ENCODE measurements at regions not wholly inside any gene's neighbourhood (a gene's known extent, or its start where the extent isn't known, plus 50 kb on each side); places are given as distances from the start of the nearest gene placed in this dataset.

GRCh38 chr2:76312236-76312635, 601.5 kb upstream of the GCFC2 start:
- no peak overlapping the region for H3K4me3 ChIP-seq (ENCODE audit: low read length, poor library complexity, severe bottlenecking)
- no peaks in the 10 kb centered on the region for H3K79me2 ChIP-seq (ENCODE audit: insufficient read depth, low read length)
- no peak overlapping the region for H3K4me2 ChIP-seq (ENCODE audit: low read depth, low read length, poor library complexity, severe bottlenecking)
- H3K27me3 ChIP-seq (ENCODE audit: insufficient read depth, low read length, poor library complexity, severe bottlenecking), result no peaks in the 10 kb centered on the region
- H3K9me2 ChIP-seq (replicated peaks; ENCODE audit: low read depth, low read length), result no peaks in the 10 kb centered on the region
- H3F3A ChIP-seq (ENCODE audit: low read depth), result no peaks in the 10 kb centered on the region
- no peak overlapping the region for H2AFZ ChIP-seq (ENCODE audit: low read length)
- no peak overlapping the region for H3K9ac ChIP-seq (ENCODE audit: low read depth, low read length, poor library complexity, severe bottlenecking)
- H3K9me3 ChIP-seq (ENCODE audit: insufficient read depth, low read depth, low read length), result no peaks in the 10 kb centered on the region
- H4K20me1 ChIP-seq (ENCODE audit: insufficient read depth, low read length, poor library complexity, severe bottlenecking), result no peaks in the 10 kb centered on the region
- H3K4me1 ChIP-seq (ENCODE audit: insufficient read depth, low read length, poor library complexity, severe bottlenecking), result no peaks in the 10 kb centered on the region
- no peak for TF ChIP-seq EZH2phosphoT487 (IDR thresholded peaks at IDR 0.05; ENCODE audit: borderline replicate concordance)
- TF ChIP-seq, protein P1, sequence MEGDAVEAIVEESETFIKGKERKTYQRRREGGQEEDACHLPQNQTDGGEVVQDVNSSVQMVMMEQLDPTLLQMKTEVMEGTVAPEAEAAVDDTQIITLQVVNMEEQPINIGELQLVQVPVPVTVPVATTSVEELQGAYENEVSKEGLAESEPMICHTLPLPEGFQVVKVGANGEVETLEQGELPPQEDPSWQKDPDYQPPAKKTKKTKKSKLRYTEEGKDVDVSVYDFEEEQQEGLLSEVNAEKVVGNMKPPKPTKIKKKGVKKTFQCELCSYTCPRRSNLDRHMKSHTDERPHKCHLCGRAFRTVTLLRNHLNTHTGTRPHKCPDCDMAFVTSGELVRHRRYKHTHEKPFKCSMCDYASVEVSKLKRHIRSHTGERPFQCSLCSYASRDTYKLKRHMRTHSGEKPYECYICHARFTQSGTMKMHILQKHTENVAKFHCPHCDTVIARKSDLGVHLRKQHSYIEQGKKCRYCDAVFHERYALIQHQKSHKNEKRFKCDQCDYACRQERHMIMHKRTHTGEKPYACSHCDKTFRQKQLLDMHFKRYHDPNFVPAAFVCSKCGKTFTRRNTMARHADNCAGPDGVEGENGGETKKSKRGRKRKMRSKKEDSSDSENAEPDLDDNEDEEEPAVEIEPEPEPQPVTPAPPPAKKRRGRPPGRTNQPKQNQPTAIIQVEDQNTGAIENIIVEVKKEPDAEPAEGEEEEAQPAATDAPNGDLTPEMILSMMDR (conservative IDR thresholded peaks at IDR 0.05; ENCODE audit: low read length), result no peak
- no peaks in the 10 kb centered on the region for H3K36me3 ChIP-seq (ENCODE audit: insufficient read depth, low read length)

DNA sequence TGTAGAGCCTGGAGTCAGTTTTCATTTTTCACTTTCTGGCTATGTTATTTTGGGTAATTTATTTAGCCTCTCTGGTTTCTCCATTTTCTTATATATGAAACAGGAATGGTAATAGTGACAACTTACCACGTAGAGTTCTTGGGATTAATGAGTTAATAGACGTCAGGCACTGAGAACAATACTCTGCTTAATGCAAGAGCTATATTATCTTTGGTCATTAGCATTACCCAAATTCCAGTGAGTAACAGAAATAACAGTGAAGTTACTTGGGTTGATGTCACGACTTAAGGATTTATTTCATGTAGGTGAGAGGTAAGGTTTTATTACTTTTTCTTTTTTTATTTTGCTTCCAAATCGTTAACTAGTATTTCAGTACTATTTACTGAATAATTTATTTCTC, 601.0 kb upstream of the GCFC2 start:
- Histone ChIP-seq H3K9me2 (replicated peaks; ENCODE audit: low read depth, low read length) (no peaks in the 10 kb centered on the region), H3F3A (ENCODE audit: low read depth) (no peaks in the 10 kb centered on the region), H3K4me3 (ENCODE audit: low read length, poor library complexity, severe bottlenecking) (no peak overlapping the region), H2AFZ (ENCODE audit: low read length) (no peak overlapping the region), H3K4me1 (ENCODE audit: insufficient read depth, low read length, poor library complexity, severe bottlenecking) (no peaks in the 10 kb centered on the region), H3K9me3 (ENCODE audit: insufficient read depth, low read depth, low read length) (no peaks in the 10 kb centered on the region), H3K27me3 (ENCODE audit: insufficient read depth, low read length, poor library complexity, severe bottlenecking) (no peaks in the 10 kb centered on the region), H3K4me2 (ENCODE audit: low read depth, low read length, poor library complexity, severe bottlenecking) (no peak overlapping the region), H3K9ac (ENCODE audit: low read depth, low read length, poor library complexity, severe bottlenecking) (no peak overlapping the region), H3K79me2 (ENCODE audit: insufficient read depth, low read length) (no peaks in the 10 kb centered on the region), H4K20me1 (ENCODE audit: insufficient read depth, low read length, poor library complexity, severe bottlenecking) (no peaks in the 10 kb centered on the region), H3K36me3 (ENCODE audit: insufficient read depth, low read length) (no peaks in the 10 kb centered on the region)
- no peak for TF ChIP-seq EZH2phosphoT487 (IDR thresholded peaks at IDR 0.05; ENCODE audit: borderline replicate concordance)
- TF ChIP-seq, protein P1 (conservative IDR thresholded peaks at IDR 0.05; ENCODE audit: low read length), result no peak

- H3F3A ChIP-seq (ENCODE audit: low read depth), result no peaks in the 10 kb centered on the region
- no peaks in the 10 kb centered on the region for H3K27me3 ChIP-seq (ENCODE audit: insufficient read depth, low read length, poor library complexity, severe bottlenecking)
- H3K4me2 ChIP-seq (ENCODE audit: low read depth, low read length, poor library complexity, severe bottlenecking), result no peak overlapping the region
- H3K9me3 ChIP-seq (ENCODE audit: insufficient read depth, low read depth, low read length), result no peaks in the 10 kb centered on the region
- no peak overlapping the region for H3K4me3 ChIP-seq (ENCODE audit: low read length, poor library complexity, severe bottlenecking)
- no peaks in the 10 kb centered on the region for H3K4me1 ChIP-seq (ENCODE audit: insufficient read depth, low read length, poor library complexity, severe bottlenecking)
- H4K20me1 ChIP-seq (ENCODE audit: insufficient read depth, low read length, poor library complexity, severe bottlenecking), result no peaks in the 10 kb centered on the region
- H3K36me3 ChIP-seq (ENCODE audit: insufficient read depth, low read length), result no peaks in the 10 kb centered on the region
- H3K9me2 ChIP-seq (replicated peaks; ENCODE audit: low read depth, low read length), result no peaks in the 10 kb centered on the region
- no peak overlapping the region for H2AFZ ChIP-seq (ENCODE audit: low read length)
- H3K79me2 ChIP-seq (ENCODE audit: insufficient read depth, low read length), result no peaks in the 10 kb centered on the region
- no peak for TF ChIP-seq EZH2phosphoT487 (IDR thresholded peaks at IDR 0.05; ENCODE audit: borderline replicate concordance)
- TF ChIP-seq, protein P1 (conservative IDR thresholded peaks at IDR 0.05; ENCODE audit: low read length), result no peak
- no peak overlapping the region for H3K9ac ChIP-seq (ENCODE audit: low read depth, low read length, poor library complexity, severe bottlenecking)
Observed at GRCh38 chr2:76310894-76311633, 600.3 kb upstream of the GCFC2 start.
